ENCODE measurements at regions not wholly inside any gene's neighbourhood (a gene's known extent, or its start where the extent isn't known, plus 50 kb on each side); places are given as distances from the start of the nearest gene placed in this dataset.
"Not testable (repeated sequence)": the region's sequence is repeated elsewhere in the genome, so short reads cannot be mapped to it uniquely, and the experiment has no call there.

- TF ChIP-seq CTCF (IDR thresholded peaks at IDR 0.05; ENCODE audit: borderline replicate concordance, extremely low read depth, insufficient read depth), result no peak
- Histone ChIP-seq H3K4me3 (ENCODE audit: low read length in 3 of 3) (no peak overlapping the region), H3K9me3 (ENCODE audit: control insufficient read depth in 2 of 3, insufficient read depth in 1 of 3, low read length in 3 of 3) (no peaks in the 10 kb centered on the region), H3K27me3 (ENCODE audit: control insufficient read depth, insufficient read depth, low read length) (no peaks in the 10 kb centered on the region), H3K27ac (ENCODE audit: low read depth in 2 of 2, low read length in 2 of 2) (no peak overlapping the region), H3K36me3 (ENCODE audit: control insufficient read depth in 2 of 3, insufficient read depth in 3 of 3, low read length in 3 of 3) (no peaks in the 10 kb centered on the region), H3K9ac (ENCODE audit: low read length in 3 of 3) (no peak overlapping the region), H3K4me1 (ENCODE audit: control insufficient read depth in 2 of 3, insufficient read depth in 2 of 3, low read depth in 1 of 3, low read length in 3 of 3) (no peaks in the 10 kb centered on the region)
- intact Hi-C loops (cut with DNase I), result no loop called here
- DNase-seq, result no peak
- FAIRE-seq, result no peak
Measured at GRCh38 chr4:148540622-148541326, 98.6 kb upstream of the NR3C2 start.

GRCh38 chr4:148539387-148539786 lies 97.2 kb upstream of the NR3C2 start:
- H3K4me1 ChIP-seq (ENCODE audit: control insufficient read depth in 2 of 3, insufficient read depth in 2 of 3, low read depth in 1 of 3, low read length in 3 of 3), result no peaks in the 10 kb centered on the region
- no peak overlapping the region for H3K9ac ChIP-seq (ENCODE audit: low read length in 3 of 3)
- intact Hi-C loops (cut with DNase I), result no loop called here
- no peak for TF ChIP-seq CTCF (IDR thresholded peaks at IDR 0.05; ENCODE audit: borderline replicate concordance, extremely low read depth, insufficient read depth)
- no peaks in the 10 kb centered on the region for H3K27me3 ChIP-seq (ENCODE audit: control insufficient read depth, insufficient read depth, low read length)
- no peak overlapping the region for H3K27ac ChIP-seq (ENCODE audit: low read depth in 2 of 2, low read length in 2 of 2)
- FAIRE-seq (no peak), DNase-seq (peak in 1 of 5 donors; percentile 23)
- H3K9me3 ChIP-seq (ENCODE audit: control insufficient read depth in 2 of 3, insufficient read depth in 1 of 3, low read length in 3 of 3), result no peaks in the 10 kb centered on the region
- H3K4me3 ChIP-seq (ENCODE audit: low read length in 3 of 3), result no peak overlapping the region
- no peaks in the 10 kb centered on the region for H3K36me3 ChIP-seq (ENCODE audit: control insufficient read depth in 2 of 3, insufficient read depth in 3 of 3, low read length in 3 of 3)

GRCh38 chr4:148533851-148534250 lies 91.6 kb upstream of the NR3C2 start:
- H3K9me3 ChIP-seq (ENCODE audit: control insufficient read depth in 2 of 3, insufficient read depth in 1 of 3, low read length in 3 of 3); H3K9ac ChIP-seq (ENCODE audit: low read length in 3 of 3); H3K27ac ChIP-seq (ENCODE audit: low read depth in 2 of 2, low read length in 2 of 2); DNase-seq; intact Hi-C loops (cut with DNase I); FAIRE-seq; H3K4me1 ChIP-seq (ENCODE audit: control insufficient read depth in 2 of 3, insufficient read depth in 2 of 3, low read depth in 1 of 3, low read length in 3 of 3); H3K36me3 ChIP-seq (ENCODE audit: control insufficient read depth in 2 of 3, insufficient read depth in 3 of 3, low read length in 3 of 3); H3K4me3 ChIP-seq (ENCODE audit: low read length in 3 of 3); H3K27me3 ChIP-seq (ENCODE audit: control insufficient read depth, insufficient read depth, low read length): not testable (repeated sequence)

DNA sequence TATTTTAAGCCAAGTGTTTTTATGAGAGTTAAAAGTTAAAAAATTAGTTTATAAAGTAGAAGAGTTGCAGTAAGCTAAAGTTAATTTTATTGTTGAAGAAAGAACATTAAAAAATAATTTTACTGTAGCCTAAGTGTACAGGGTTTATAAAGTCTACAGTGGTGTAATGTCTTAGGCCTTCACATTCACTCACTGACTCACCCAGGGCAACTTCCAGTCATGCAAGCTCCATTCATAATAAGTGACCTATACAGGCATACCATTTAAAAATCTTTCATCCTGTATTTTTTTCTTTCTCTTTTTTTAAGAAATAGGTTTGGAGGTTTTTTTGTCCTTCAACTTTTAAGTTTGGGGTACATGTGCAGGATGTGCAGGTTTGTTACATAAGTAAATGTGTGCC lies 87.9 kb upstream of the NR3C2 start:
- Histone ChIP-seq H3K27me3 (ENCODE audit: control insufficient read depth, insufficient read depth, low read length) (no peaks in the 10 kb centered on the region), H3K4me3 (ENCODE audit: low read length in 3 of 3) (no peak overlapping the region), H3K9me3 (ENCODE audit: control insufficient read depth in 2 of 3, insufficient read depth in 1 of 3, low read length in 3 of 3) (peaks cover 0 to 5% (median 3%) of the 10 kb centered on the region in 3 donors), H3K4me1 (ENCODE audit: control insufficient read depth in 2 of 3, insufficient read depth in 2 of 3, low read depth in 1 of 3, low read length in 3 of 3) (peaks cover 0 to 6% (median 0%) of the 10 kb centered on the region in 3 donors), H3K9ac (ENCODE audit: low read length in 3 of 3) (no peak overlapping the region), H3K27ac (ENCODE audit: low read depth in 2 of 2, low read length in 2 of 2) (no peak overlapping the region), H3K36me3 (ENCODE audit: control insufficient read depth in 2 of 3, insufficient read depth in 3 of 3, low read length in 3 of 3) (no peaks in the 10 kb centered on the region)
- DNase-seq (no peak), FAIRE-seq (no peak)
- intact Hi-C loops (cut with DNase I), result no loop called here
- no peak for TF ChIP-seq CTCF (IDR thresholded peaks at IDR 0.05; ENCODE audit: borderline replicate concordance, extremely low read depth, insufficient read depth)
